Smooth muscle cell (in vitro differentiated cells): ENCODE measurements at regions not wholly inside any gene's neighbourhood (a gene's known extent, or its start where the extent isn't known, plus 50 kb on each side); places are given as distances from the start of the nearest gene placed in this dataset.

Experiments
- DNase-seq: peaks from one replicate; lab custom pipeline; 2025; ENCODE audit not compliant: unreplicated experiment; lab: John Stamatoyannopoulos, UW
- H2AFZ ChIP-seq: fragments of 200-600 bp; sonication (generic); 2 replicates; pipeline ENCODE4 v1.6.0; 2016; ENCODE audit warnings: antibody characterized with exemption, low read depth, mild to moderate bottlenecking
- H3F3A ChIP-seq: fragments of 200-600 bp; sonication (generic); 2 replicates; pipeline ENCODE4 v1.6.0; 2017; ENCODE audit warnings: antibody characterized with exemption, low read depth
- H3K27ac ChIP-seq: fragments of 200-600 bp; sonication (generic); 2 replicates; pipeline ENCODE4 v1.5.1; 2016; ENCODE audit warnings: low read depth, mild to moderate bottlenecking
- H3K27me3 ChIP-seq: fragments of 200-600 bp; sonication (generic); 2 replicates; pipeline ENCODE4 v1.6.1; 2016; ENCODE audit warnings: low read depth, mild to moderate bottlenecking
- H3K36me3 ChIP-seq: fragments of 200-600 bp; sonication (generic); 2 replicates; pipeline ENCODE4 v1.5.1; 2016; ENCODE audit warnings: low read depth
- H3K4me1 ChIP-seq: fragments of 200-600 bp; sonication (generic); 2 replicates; pipeline ENCODE4 v1.5.1; 2016; ENCODE audit warnings: low read depth
- H3K4me2 ChIP-seq: fragments of 200-600 bp; sonication (generic); 2 replicates; pipeline ENCODE4 v1.6.0; 2016; ENCODE audit warnings: mild to moderate bottlenecking
- H3K4me3 ChIP-seq: fragments of 200-600 bp; sonication (generic); 2 replicates; pipeline ENCODE4 v1.5.1; 2016; ENCODE audit warnings: mild to moderate bottlenecking
- H3K79me2 ChIP-seq: fragments of 200-600 bp; sonication (generic); 2 replicates; pipeline ENCODE4 v1.6.0; 2016; ENCODE audit warnings: low read depth, mild to moderate bottlenecking
- H3K9ac ChIP-seq: fragments of 200-600 bp; sonication (generic); 2 replicates; pipeline ENCODE4 v1.6.0; 2016; ENCODE audit warnings: low read depth
- H3K9me3 ChIP-seq: fragments of 200-600 bp; sonication (generic); replicated peaks from 2 replicates; pipeline ENCODE4 v1.5.1; 2016; ENCODE audit warnings: low read depth
- H4K20me1 ChIP-seq: fragments of 200-600 bp; sonication (generic); 2 replicates; pipeline ENCODE4 v1.6.0; 2016; ENCODE audit warnings: low read depth
- WGBS: methylation state at CpG from one replicate; pipeline ENCODE4 v1.1.7; 2016; ENCODE audit warnings: low lambda C conversion rate; 5-methylcytosine and 5-hydroxymethylcytosine counted together
- TF ChIP-seq, protein P1 (sequence below): fragments of 200-600 bp; sonication (generic); IDR thresholded peaks from 2 replicates; pipeline ENCODE4 v1.5.1; 2017; ENCODE audit warnings: borderline replicate concordance, mild to moderate bottlenecking, antibody characterized with exemption; ENCODE audit not compliant: insufficient read depth, poor library complexity, severe bottlenecking

DNA sequence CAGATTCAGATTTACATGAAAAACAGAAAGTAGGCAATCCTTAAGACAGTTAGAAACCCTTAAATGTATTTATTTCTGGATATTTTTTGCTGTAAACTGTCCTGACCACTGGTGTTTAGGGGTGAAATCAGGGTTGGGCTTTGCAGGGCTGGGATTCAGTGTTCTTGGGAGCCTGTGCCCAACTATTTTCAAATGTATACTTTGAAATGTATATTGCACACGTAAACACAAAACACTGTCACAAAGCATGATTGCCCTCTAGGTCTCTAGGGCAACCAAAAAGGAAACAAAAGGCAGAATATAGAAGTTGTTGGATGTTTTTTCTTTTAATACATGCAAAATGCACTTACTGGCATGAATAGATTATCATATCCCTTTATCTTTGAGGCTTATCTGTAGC lies 1185.4 kb downstream of the DIAPH3 start:
- no peak overlapping the region for H3K9ac ChIP-seq
- WGBS, result 82% methylated on average over 1 of the region's 1 CpG
- no peak for DNase-seq
- H3K79me2 ChIP-seq, result no peaks in the 10 kb centered on the region
- H3K27ac ChIP-seq, result no peak overlapping the region
- H3K4me3 ChIP-seq, result no peak overlapping the region
- H3K4me2 ChIP-seq, result no peak overlapping the region
- TF ChIP-seq, protein P1, sequence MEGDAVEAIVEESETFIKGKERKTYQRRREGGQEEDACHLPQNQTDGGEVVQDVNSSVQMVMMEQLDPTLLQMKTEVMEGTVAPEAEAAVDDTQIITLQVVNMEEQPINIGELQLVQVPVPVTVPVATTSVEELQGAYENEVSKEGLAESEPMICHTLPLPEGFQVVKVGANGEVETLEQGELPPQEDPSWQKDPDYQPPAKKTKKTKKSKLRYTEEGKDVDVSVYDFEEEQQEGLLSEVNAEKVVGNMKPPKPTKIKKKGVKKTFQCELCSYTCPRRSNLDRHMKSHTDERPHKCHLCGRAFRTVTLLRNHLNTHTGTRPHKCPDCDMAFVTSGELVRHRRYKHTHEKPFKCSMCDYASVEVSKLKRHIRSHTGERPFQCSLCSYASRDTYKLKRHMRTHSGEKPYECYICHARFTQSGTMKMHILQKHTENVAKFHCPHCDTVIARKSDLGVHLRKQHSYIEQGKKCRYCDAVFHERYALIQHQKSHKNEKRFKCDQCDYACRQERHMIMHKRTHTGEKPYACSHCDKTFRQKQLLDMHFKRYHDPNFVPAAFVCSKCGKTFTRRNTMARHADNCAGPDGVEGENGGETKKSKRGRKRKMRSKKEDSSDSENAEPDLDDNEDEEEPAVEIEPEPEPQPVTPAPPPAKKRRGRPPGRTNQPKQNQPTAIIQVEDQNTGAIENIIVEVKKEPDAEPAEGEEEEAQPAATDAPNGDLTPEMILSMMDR, result no peak
- H2AFZ ChIP-seq, result peak overlapping the region; percentile 10
- H3K9me3 ChIP-seq, result no peaks in the 10 kb centered on the region
- H3K36me3 ChIP-seq, result peaks cover 4% of the 10 kb centered on the region
- peaks cover 5% of the 10 kb centered on the region for H3F3A ChIP-seq
- H3K27me3 ChIP-seq, result no peaks in the 10 kb centered on the region
- H3K4me1 ChIP-seq, result peaks cover 8% of the 10 kb centered on the region
- no peaks in the 10 kb centered on the region for H4K20me1 ChIP-seq

DNA sequence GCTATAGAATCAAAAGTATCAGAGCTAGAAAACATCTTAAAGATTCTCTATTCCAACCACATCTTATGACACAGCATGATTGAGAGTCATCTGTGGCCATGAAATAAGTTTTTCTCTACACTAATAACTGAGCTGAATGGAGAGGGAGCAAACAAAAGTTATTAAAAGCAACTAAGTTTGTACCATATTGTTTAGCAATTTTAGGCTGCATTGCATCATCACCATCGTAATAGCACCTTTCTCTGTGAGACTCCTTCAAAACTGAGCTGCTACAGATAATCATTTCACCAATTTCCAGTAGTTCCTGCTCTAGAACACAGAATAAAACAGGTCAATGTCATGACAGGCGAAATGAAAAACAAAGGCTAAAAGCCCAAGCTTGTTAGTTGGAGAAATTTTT lies 1183.9 kb downstream of the DIAPH3 start:
- TF ChIP-seq, protein P1, result no peak
- no peak overlapping the region for H3K27ac ChIP-seq
- WGBS, result 90% methylated on average over 2 of the region's 2 CpGs
- peaks cover 8% of the 10 kb centered on the region for H3K4me1 ChIP-seq
- H3K4me2 ChIP-seq, result peak overlapping the region; percentile 18
- H3K9ac ChIP-seq, result no peak overlapping the region
- peaks cover 4% of the 10 kb centered on the region for H3K36me3 ChIP-seq
- H3K4me3 ChIP-seq, result no peak overlapping the region
- H3K79me2 ChIP-seq, result no peaks in the 10 kb centered on the region
- no peaks in the 10 kb centered on the region for H3K9me3 ChIP-seq
- no peak for DNase-seq
- peaks cover 5% of the 10 kb centered on the region for H3F3A ChIP-seq
- no peaks in the 10 kb centered on the region for H3K27me3 ChIP-seq
- peak overlapping the region; percentile 37 for H2AFZ ChIP-seq
- no peaks in the 10 kb centered on the region for H4K20me1 ChIP-seq

DNA sequence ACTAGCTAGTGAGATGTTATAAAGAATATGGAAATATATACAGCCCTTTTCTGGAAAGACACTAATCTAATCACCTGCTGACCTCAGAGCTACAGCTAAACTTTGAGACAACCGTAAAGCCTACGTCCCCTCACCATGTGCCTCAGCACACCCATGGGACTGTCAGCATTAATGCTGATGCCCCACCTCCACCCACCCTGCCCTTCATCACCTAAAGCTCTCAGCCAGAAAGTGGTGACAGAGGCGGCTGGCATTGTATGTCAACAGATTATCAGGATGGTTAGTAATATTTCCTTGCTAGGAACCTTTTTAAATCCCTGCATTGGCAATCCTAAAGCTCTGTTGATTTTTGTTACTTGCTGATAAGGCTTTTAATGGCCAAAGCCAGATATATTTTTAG lies 1177.9 kb downstream of the DIAPH3 start:
- H3K4me2 ChIP-seq, result peak overlapping the region; percentile 15
- no peaks in the 10 kb centered on the region for H3K9me3 ChIP-seq
- H3K79me2 ChIP-seq, result no peaks in the 10 kb centered on the region
- H4K20me1 ChIP-seq, result no peaks in the 10 kb centered on the region
- no peak overlapping the region for H2AFZ ChIP-seq
- H3K36me3 ChIP-seq, result peaks cover 4% of the 10 kb centered on the region
- 54% methylated on average over 3 of the region's 3 CpGs for WGBS
- peaks cover 9% of the 10 kb centered on the region for H3K4me1 ChIP-seq
- no peak overlapping the region for H3K9ac ChIP-seq
- H3K27ac ChIP-seq, result no peak overlapping the region
- no peaks in the 10 kb centered on the region for H3F3A ChIP-seq
- TF ChIP-seq, protein P1, result no peak
- DNase-seq, result no peak
- no peak overlapping the region for H3K4me3 ChIP-seq
- H3K27me3 ChIP-seq, result no peaks in the 10 kb centered on the region

DNA sequence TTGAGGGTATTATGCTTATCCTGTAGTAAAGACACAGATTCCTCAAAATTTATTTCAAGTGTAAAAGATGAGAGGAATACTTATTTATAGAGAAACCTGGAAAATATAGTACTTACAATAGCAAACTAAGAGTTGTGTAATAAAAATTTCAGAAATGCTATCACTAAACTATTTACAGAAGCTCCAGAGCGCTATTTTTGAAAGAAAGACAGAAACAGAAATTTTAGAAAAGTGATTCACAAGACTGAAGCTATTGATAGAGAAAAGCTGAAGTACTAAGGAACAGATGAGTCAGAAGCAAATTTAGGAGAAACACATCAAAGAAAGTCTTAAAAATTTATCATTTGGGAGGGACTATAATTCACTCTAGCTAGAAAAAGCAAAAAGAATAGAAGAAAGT lies 1174.2 kb downstream of the DIAPH3 start:
- no peak for DNase-seq
- WGBS, result 28% methylated on average over 1 of the region's 1 CpG
- Histone ChIP-seq H3K27me3 (no peaks in the 10 kb centered on the region), H3K79me2 (no peaks in the 10 kb centered on the region), H3K36me3 (no peaks in the 10 kb centered on the region), H2AFZ (no peak overlapping the region), H3K27ac (peak overlapping the region; percentile 13), H3K4me2 (peak overlapping the region; percentile 33), H3F3A (no peaks in the 10 kb centered on the region), H4K20me1 (no peaks in the 10 kb centered on the region), H3K4me3 (no peak overlapping the region), H3K9ac (no peak overlapping the region), H3K9me3 (no peaks in the 10 kb centered on the region), H3K4me1 (peaks cover 15% of the 10 kb centered on the region)
- TF ChIP-seq, protein P1, result no peak
